OCI-LY3 (cell line): ENCODE measurements at regions not wholly inside any gene's neighbourhood (a gene's known extent, or its start where the extent isn't known, plus 50 kb on each side); places are given as distances from the start of the nearest gene placed in this dataset.

Experiments
- H2AFZ ChIP-seq: fragments of 200-600, 300-600 bp; shearing (Covaris generic); 2 replicates; pipeline ENCODE4 v1.6.0; 2014; ENCODE audit warnings: antibody characterized with exemption, low read depth, low read length
- H3K27ac ChIP-seq: fragments of 200-600, 300-600 bp; sonication (generic); 2 replicates; pipeline ENCODE4 v1.5.1; 2014; ENCODE audit warnings: mild to moderate bottlenecking, low read length, moderate library complexity, mixed read lengths
- H3K27me3 ChIP-seq: fragments of 200-600, 300-600 bp; sonication (generic); 2 replicates; pipeline ENCODE4 v1.6.1; 2014; ENCODE audit warnings: low read depth, low read length, mixed read lengths
- H3K36me3 ChIP-seq: fragments of 200-600, 300-600 bp; sonication (generic); replicated peaks from 2 replicates; pipeline ENCODE3; 2014; ENCODE audit warnings: low read depth, low read length, mixed read lengths
- H3K4me1 ChIP-seq: fragments of 300-600, 200-600 bp; sonication (generic); 2 replicates; pipeline ENCODE4 v1.6.1; 2014; ENCODE audit warnings: low read length, mixed read lengths
- H3K4me2 ChIP-seq: fragments of 200-600, 300-600 bp; sonication (generic); 2 replicates; pipeline ENCODE4 v1.6.1; 2014; ENCODE audit warnings: low read length, mixed read lengths
- H3K4me3 ChIP-seq: fragments of 300-600, 200-600 bp; sonication (generic); 2 replicates; pipeline ENCODE4 v1.5.1; 2014; ENCODE audit warnings: antibody characterized with exemption, mild to moderate bottlenecking, low read length, moderate library complexity
- H3K79me2 ChIP-seq: fragments of 300-600, 200-600 bp; shearing (Covaris generic); 2 replicates; pipeline ENCODE4 v1.6.1; 2014; ENCODE audit warnings: mild to moderate bottlenecking, low read length, mixed read lengths
- H3K9ac ChIP-seq: fragments of 300-600, 200-600 bp; shearing (Covaris generic); 2 replicates; pipeline ENCODE4 v1.6.0; 2014; ENCODE audit warnings: mild to moderate bottlenecking, low read length, moderate library complexity
- H3K9me3 ChIP-seq: fragments of 200-600, 300-600 bp; shearing (Covaris generic); 2 replicates; pipeline ENCODE4 v1.6.1; 2014; ENCODE audit warnings: low read length, mixed read lengths; ENCODE audit not compliant: insufficient read depth
- H4K20me1 ChIP-seq: fragments of 200-600, 300-600 bp; sonication (generic); 2 replicates; pipeline ENCODE4 v1.6.1; 2016; ENCODE audit warnings: low read length, mixed read lengths; ENCODE audit not compliant: insufficient read depth
- EZH2phosphoT487 ChIP-seq: fragments of 200-600 bp; shearing (Covaris generic); IDR thresholded peaks from 2 replicates; pipeline ENCODE4 v1.6.1; 2018; ENCODE audit warnings: antibody characterized with exemption, mixed run types, low read depth
- TF ChIP-seq, protein P1 (sequence below): fragments of 200-600, 300-600 bp; sonication (generic); IDR thresholded peaks from 2 replicates; pipeline ENCODE4 v1.5.1; 2014; ENCODE audit warnings: antibody characterized with exemption, low read length, low read depth

DNA sequence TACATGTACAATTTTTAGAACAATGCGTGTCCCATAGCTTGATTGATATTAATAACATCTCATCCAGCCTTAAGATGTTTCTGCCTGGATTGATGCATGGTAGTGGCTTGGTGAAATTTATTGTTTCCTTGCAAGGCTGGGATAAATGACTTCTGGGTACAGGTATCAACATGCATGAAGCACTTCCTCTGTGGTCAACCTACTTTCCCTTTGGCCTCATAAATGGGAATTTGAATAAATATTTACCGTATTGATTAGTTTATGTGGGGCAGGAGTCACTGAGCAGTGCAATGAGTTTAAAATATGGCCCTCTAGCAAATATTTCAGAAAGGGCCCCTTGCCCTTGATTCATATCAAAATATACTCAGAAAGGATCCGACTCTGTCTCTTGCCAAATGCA, 83.9 kb upstream of the KCNE2 start:
- H3K4me1 ChIP-seq: peaks cover 20% of the 10 kb centered on the region
- TF ChIP-seq EZH2phosphoT487: no peak
- TF ChIP-seq, protein P1, sequence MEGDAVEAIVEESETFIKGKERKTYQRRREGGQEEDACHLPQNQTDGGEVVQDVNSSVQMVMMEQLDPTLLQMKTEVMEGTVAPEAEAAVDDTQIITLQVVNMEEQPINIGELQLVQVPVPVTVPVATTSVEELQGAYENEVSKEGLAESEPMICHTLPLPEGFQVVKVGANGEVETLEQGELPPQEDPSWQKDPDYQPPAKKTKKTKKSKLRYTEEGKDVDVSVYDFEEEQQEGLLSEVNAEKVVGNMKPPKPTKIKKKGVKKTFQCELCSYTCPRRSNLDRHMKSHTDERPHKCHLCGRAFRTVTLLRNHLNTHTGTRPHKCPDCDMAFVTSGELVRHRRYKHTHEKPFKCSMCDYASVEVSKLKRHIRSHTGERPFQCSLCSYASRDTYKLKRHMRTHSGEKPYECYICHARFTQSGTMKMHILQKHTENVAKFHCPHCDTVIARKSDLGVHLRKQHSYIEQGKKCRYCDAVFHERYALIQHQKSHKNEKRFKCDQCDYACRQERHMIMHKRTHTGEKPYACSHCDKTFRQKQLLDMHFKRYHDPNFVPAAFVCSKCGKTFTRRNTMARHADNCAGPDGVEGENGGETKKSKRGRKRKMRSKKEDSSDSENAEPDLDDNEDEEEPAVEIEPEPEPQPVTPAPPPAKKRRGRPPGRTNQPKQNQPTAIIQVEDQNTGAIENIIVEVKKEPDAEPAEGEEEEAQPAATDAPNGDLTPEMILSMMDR: no peak
- H3K4me3 ChIP-seq: no peak overlapping the region
- H3K4me2 ChIP-seq: no peak overlapping the region
- H3K27ac ChIP-seq: no peak overlapping the region
- no peaks in the 10 kb centered on the region for H3K79me2 ChIP-seq
- H3K27me3 ChIP-seq: no peaks in the 10 kb centered on the region
- no peaks in the 10 kb centered on the region for H3K36me3 ChIP-seq
- no peaks in the 10 kb centered on the region for H3K9me3 ChIP-seq
- no peaks in the 10 kb centered on the region for H4K20me1 ChIP-seq
- no peak overlapping the region for H3K9ac ChIP-seq
- no peak overlapping the region for H2AFZ ChIP-seq

DNA sequence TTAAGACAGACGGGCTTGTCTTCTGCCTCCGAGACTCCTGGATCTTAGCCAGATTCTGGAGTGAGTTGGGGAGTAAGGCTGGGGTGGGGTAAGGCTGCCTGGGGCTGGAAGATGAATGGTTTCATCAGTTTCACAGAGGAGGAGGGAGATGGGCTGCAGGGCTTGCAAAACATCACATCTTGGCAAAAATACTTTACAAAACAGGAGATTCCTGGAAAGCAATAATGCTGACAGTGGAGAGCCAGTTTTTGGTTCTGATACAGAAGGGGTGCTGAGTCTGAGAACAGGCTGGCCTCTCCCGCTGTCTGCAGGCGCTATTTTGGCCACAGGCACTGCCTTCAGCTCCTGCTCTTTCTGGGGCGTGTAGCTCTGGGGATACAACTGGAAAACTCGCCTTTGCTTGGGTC, 83.4 kb upstream of the KCNE2 start:
- H3K36me3 ChIP-seq: no peaks in the 10 kb centered on the region
- peaks cover 20% of the 10 kb centered on the region for H3K4me1 ChIP-seq
- no peak for TF ChIP-seq EZH2phosphoT487
- TF ChIP-seq, protein P1: no peak
- no peak overlapping the region for H3K27ac ChIP-seq
- H3K79me2 ChIP-seq: no peaks in the 10 kb centered on the region
- no peak overlapping the region for H3K4me2 ChIP-seq
- no peak overlapping the region for H3K9ac ChIP-seq
- no peaks in the 10 kb centered on the region for H3K27me3 ChIP-seq
- H4K20me1 ChIP-seq: no peaks in the 10 kb centered on the region
- H3K4me3 ChIP-seq: no peak overlapping the region
- H3K9me3 ChIP-seq: no peaks in the 10 kb centered on the region
- H2AFZ ChIP-seq: no peak overlapping the region

DNA sequence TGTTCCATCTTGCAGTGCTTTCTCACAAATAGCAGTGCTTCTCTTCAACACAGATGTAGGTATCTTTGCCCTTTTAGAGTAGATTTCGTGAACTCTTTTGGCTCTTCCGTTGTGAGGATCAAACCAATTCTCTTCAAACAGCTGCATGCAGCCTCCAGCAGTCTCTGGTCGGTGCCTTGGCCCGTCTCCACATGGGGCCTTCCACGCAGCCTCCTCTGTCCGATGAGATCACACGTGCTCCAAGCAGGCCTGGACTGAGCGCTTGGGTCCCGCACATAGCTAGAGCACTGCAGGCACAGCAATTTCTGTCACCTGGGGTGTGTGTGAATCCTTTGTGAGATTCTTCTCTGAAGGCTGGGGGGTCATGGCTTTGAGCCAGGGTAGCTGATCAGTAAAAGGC, 82.8 kb upstream of the KCNE2 start:
- Histone ChIP-seq H2AFZ (no peak overlapping the region), H3K79me2 (no peaks in the 10 kb centered on the region), H3K9ac (no peak overlapping the region), H3K9me3 (no peaks in the 10 kb centered on the region), H4K20me1 (no peaks in the 10 kb centered on the region), H3K27ac (no peak overlapping the region), H3K4me3 (no peak overlapping the region), H3K36me3 (no peaks in the 10 kb centered on the region), H3K27me3 (no peaks in the 10 kb centered on the region), H3K4me1 (peaks cover 19% of the 10 kb centered on the region), H3K4me2 (no peak overlapping the region)
- TF ChIP-seq, protein P1: no peak
- TF ChIP-seq EZH2phosphoT487: no peak

DNA sequence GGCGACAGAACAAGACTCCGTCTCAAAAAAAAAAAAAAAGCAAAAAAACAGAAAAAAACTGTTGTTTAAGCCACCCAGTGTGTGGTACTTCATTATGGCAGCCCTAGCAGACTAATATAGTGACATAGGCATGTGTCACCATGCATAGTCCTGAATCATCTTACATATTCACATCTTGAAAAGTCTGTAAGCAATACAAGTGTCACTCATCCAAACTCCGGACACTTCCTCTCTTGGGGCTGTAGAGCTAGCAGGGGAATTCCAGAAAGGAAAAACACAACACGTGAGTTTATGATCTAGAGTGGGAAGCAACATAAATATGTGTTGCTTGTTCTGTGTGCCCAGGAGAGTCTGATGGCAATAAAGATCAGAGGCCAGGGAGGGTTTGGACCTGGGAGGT, 81.6 kb upstream of the KCNE2 start:
- H3K4me3 ChIP-seq: no peak overlapping the region
- no peak overlapping the region for H3K4me2 ChIP-seq
- no peaks in the 10 kb centered on the region for H3K79me2 ChIP-seq
- no peak overlapping the region for H3K9ac ChIP-seq
- no peak overlapping the region for H2AFZ ChIP-seq
- TF ChIP-seq, protein P1: no peak
- TF ChIP-seq EZH2phosphoT487: no peak
- H3K27ac ChIP-seq: no peak overlapping the region
- H3K36me3 ChIP-seq: no peaks in the 10 kb centered on the region
- H3K27me3 ChIP-seq: no peaks in the 10 kb centered on the region
- H4K20me1 ChIP-seq: no peaks in the 10 kb centered on the region
- no peaks in the 10 kb centered on the region for H3K9me3 ChIP-seq
- H3K4me1 ChIP-seq: peaks cover 7% of the 10 kb centered on the region
